LNCaP clone FGC (cell line): ENCODE measurements at regions not wholly inside any gene's neighbourhood (a gene's known extent, or its start where the extent isn't known, plus 50 kb on each side); places are given as distances from the start of the nearest gene placed in this dataset.

Experiments used
- DNase-seq: peaks from one replicate; pipeline ENCODE4 v3.0.0-alpha.2; 2011; ENCODE audit warnings: low read depth
- H3K4me3 ChIP-seq: 2 replicates; pipeline ENCODE4 v1.5.1; 2011; ENCODE audit warnings: mild to moderate bottlenecking, low read depth, low read length, control low read depth
- TF ChIP-seq, protein P1 (sequence below): IDR thresholded peaks from 2 replicates; pipeline ENCODE4 v1.5.1; 2012; ENCODE audit warnings: mild to moderate bottlenecking; ENCODE audit not compliant: control insufficient read depth, insufficient read depth; ENCODE audit errors: extremely low read depth

- TF ChIP-seq, protein P1, sequence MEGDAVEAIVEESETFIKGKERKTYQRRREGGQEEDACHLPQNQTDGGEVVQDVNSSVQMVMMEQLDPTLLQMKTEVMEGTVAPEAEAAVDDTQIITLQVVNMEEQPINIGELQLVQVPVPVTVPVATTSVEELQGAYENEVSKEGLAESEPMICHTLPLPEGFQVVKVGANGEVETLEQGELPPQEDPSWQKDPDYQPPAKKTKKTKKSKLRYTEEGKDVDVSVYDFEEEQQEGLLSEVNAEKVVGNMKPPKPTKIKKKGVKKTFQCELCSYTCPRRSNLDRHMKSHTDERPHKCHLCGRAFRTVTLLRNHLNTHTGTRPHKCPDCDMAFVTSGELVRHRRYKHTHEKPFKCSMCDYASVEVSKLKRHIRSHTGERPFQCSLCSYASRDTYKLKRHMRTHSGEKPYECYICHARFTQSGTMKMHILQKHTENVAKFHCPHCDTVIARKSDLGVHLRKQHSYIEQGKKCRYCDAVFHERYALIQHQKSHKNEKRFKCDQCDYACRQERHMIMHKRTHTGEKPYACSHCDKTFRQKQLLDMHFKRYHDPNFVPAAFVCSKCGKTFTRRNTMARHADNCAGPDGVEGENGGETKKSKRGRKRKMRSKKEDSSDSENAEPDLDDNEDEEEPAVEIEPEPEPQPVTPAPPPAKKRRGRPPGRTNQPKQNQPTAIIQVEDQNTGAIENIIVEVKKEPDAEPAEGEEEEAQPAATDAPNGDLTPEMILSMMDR = no peak
- no peak for DNase-seq
Observed at GRCh38 chr7:126185959-126186580, 1066.7 kb downstream of the GRM8 start.

GRCh38 chr7:126179916-126180315, 1072.8 kb downstream of the GRM8 start:
- no peak for DNase-seq
- TF ChIP-seq, protein P1 = no peak
- H3K4me3 ChIP-seq = no peak overlapping the region

More at GRCh38 chr7:126185959-126186580, 1066.7 kb downstream of the GRM8 start:
- no peak overlapping the region for H3K4me3 ChIP-seq

GRCh38 chr7:126178865-126179264, 1073.9 kb downstream of the GRM8 start:
- TF ChIP-seq, protein P1 = no peak
- DNase-seq = no peak
- H3K4me3 ChIP-seq = no peak overlapping the region

DNA sequence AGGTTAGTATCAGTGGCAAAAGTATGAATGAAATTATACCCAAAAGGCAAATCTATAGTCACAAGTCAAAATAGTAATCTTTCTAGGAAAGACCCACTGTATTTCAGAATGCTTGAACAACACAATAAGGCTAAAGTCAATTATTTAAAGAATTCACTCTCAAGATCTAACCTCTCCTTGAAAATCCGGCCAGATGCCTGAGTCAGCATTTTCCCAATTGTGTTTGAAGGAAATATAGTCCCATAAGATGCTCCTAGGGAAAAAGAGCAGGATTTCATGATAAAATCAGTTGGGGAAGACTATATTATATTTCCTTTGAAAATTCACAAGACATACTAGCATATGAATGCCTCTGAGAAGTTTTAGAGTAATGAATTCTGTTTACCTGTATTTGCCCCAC, 1075.0 kb downstream of the GRM8 start:
- DNase-seq = no peak
- no peak overlapping the region for H3K4me3 ChIP-seq
- TF ChIP-seq, protein P1 = no peak

DNA sequence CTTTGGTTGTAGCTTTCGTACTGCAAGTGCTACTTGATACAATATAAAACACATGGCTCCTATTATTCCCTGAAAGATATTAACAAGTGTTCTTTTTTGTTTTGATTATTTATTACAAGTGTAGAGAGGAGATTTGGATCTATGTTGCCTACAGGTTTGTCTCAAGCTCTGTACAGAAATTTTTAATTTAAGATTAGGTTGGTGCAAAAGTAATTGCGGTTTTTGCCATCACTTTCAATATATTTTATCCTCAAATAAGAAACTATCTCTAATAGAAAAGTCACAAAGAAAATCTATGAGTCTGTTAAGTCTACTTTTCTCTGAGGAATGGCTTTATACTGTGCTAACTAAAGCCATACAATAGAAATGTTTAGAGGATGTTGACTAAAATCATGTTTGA, 1086.1 kb downstream of the GRM8 start:
- TF ChIP-seq, protein P1 = no peak
- no peak for DNase-seq
- H3K4me3 ChIP-seq = no peak overlapping the region

DNA sequence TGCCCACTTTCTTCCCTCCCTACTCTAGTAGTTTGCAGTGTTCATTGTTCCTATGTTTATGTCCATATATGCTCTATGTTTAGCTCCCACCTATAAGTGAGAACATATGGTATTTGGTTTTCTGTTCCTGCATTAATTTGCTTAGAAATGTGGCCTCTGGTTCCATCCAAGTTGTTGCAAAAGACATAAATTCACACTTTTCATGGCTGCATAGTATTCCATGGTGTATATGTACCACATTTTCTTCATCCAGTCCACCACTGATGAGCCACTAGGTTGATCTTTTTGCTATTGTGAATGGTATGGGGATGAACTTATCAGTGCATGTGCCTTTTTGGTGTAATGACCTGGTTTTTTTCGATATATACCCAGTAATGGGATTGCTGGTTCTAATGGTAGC, 1089.1 kb downstream of the GRM8 start:
- DNase-seq = no peak
- no peak overlapping the region for H3K4me3 ChIP-seq
- TF ChIP-seq, protein P1 = no peak

- TF ChIP-seq, protein P1 = no peak
- no peak for DNase-seq
Observed at GRCh38 chr7:126157391-126157790, 1095.3 kb downstream of the GRM8 start.

More at GRCh38 chr7:126157391-126157790, 1095.3 kb downstream of the GRM8 start:
- H3K4me3 ChIP-seq = no peak overlapping the region
